PC-9 (cell line): ENCODE measurements at regions not wholly inside any gene's neighbourhood (a gene's known extent, or its start where the extent isn't known, plus 50 kb on each side); places are given as distances from the start of the nearest gene placed in this dataset.

Experiments used
- EZH2 ChIP-seq: fragments of 200-600 bp; sonication (generic); IDR thresholded peaks from 2 replicates; pipeline ENCODE4 v1.8.0; 2017; ENCODE audit warnings: antibody characterized with exemption, low read depth
- TF ChIP-seq, protein P1 (sequence below): fragments of 200-600 bp; sonication (generic); conservative IDR thresholded peaks from 2 replicates; pipeline ENCODE4 v1.6.1; 2017; ENCODE audit warnings: mixed run types, antibody characterized with exemption, mild to moderate bottlenecking, moderate library complexity

DNA sequence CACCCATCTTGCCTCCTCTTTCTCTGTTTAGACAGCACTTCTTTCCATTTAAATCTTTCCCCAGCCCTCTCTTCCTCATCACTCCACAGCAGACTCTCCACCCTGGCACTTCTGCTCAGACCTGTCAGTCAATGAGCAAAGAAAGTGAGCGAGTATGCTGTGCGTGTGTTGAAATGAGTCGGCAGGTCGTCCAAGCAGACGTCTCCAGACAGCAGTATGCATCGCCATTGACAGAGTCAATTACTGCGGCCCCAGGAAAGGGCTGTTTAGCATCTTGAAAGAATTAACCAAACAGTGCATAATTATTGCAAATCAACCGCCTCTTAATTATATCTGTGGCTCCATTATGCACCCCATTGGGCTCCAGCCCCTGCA is 54.8 kb upstream of the KCNG1 start:
- TF ChIP-seq, protein P1, sequence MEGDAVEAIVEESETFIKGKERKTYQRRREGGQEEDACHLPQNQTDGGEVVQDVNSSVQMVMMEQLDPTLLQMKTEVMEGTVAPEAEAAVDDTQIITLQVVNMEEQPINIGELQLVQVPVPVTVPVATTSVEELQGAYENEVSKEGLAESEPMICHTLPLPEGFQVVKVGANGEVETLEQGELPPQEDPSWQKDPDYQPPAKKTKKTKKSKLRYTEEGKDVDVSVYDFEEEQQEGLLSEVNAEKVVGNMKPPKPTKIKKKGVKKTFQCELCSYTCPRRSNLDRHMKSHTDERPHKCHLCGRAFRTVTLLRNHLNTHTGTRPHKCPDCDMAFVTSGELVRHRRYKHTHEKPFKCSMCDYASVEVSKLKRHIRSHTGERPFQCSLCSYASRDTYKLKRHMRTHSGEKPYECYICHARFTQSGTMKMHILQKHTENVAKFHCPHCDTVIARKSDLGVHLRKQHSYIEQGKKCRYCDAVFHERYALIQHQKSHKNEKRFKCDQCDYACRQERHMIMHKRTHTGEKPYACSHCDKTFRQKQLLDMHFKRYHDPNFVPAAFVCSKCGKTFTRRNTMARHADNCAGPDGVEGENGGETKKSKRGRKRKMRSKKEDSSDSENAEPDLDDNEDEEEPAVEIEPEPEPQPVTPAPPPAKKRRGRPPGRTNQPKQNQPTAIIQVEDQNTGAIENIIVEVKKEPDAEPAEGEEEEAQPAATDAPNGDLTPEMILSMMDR: no peak
- no peak for TF ChIP-seq EZH2
